H1 (cell line): ENCODE measurements at regions not wholly inside any gene's neighbourhood (a gene's known extent, or its start where the extent isn't known, plus 50 kb on each side); places are given as distances from the start of the nearest gene placed in this dataset.

Source experiments
- CTCF ChIA-PET: fragments of 300-600 bp; sonication (Branson Sonifier 250); formaldehyde crosslinking; loops from one replicate; lab custom pipeline; 2021; ENCODE audit not compliant: partially characterized antibody; lab: Charles Lee
- POLR2A ChIA-PET: fragments of 300-600 bp; sonication (Branson Sonifier 250); formaldehyde crosslinking; loops from one replicate; lab custom pipeline; 2021; ENCODE audit warnings: inconsistent platforms; ENCODE audit not compliant: partially characterized antibody; lab: Charles Lee
- DNase-seq, 2 experiments: peaks; one replicate each; pipeline versions ENCODE4 v3.0.0 to v3.0.0-alpha.2; 2010 to 2022; ENCODE audit warnings: low spot score in 2 of 2, low read depth in 1 of 2, mixed read lengths in 1 of 2
- FAIRE-seq: peaks from 2 replicates; lab custom pipeline; 2011; peaks lifted over from hg19 to GRCh38; lab: Jason Lieb, UNC
- H2AFZ ChIP-seq: 2 replicates; pipeline ENCODE4 v1.8.1; 2012; ENCODE audit warnings: low read length, inconsistent platforms
- H2AK5ac ChIP-seq: 2 replicates; pipeline ENCODE4 v1.6.1; 2013; ENCODE audit warnings: low read depth, low read length
- H2BK120ac ChIP-seq: replicated peaks from 2 replicates; pipeline ENCODE3; 2013; ENCODE audit warnings: low read depth, low read length, inconsistent platforms
- H2BK12ac ChIP-seq: 2 replicates; pipeline ENCODE4 v1.6.1; 2013; ENCODE audit warnings: low read depth, low read length
- H2BK15ac ChIP-seq: 2 replicates; pipeline ENCODE4 v1.6.1; 2013; ENCODE audit warnings: low read length
- H2BK20ac ChIP-seq: 2 replicates; pipeline ENCODE4 v1.6.1; 2013; ENCODE audit warnings: low read length
- H2BK5ac ChIP-seq: 2 replicates; pipeline ENCODE4 v1.6.1; 2013; ENCODE audit warnings: low read depth, low read length
- H3K14ac ChIP-seq: 2 replicates; pipeline ENCODE4 v1.6.1; 2013; ENCODE audit warnings: inconsistent platforms; ENCODE audit not compliant: insufficient read length
- H3K18ac ChIP-seq: 2 replicates; pipeline ENCODE4 v1.6.1; 2013; ENCODE audit warnings: low read length; ENCODE audit errors: extremely low read depth
- H3K23ac ChIP-seq: 2 replicates; pipeline ENCODE4 v1.6.1; 2013; ENCODE audit warnings: inconsistent platforms; ENCODE audit not compliant: insufficient read length
- H3K23me2 ChIP-seq: 2 replicates; pipeline ENCODE4 v1.6.1; 2013; ENCODE audit warnings: low read depth, low read length
- H3K27ac ChIP-seq: 2 replicates; pipeline ENCODE4 v1.6.1; 2011; ENCODE audit warnings: low read depth, low read length, inconsistent platforms
- H3K27me3 ChIP-seq, 4 experiments: replicated peaks in 1 of 4; 1 replicate in 1 of 4; 2 replicates in 3 of 4; pipeline versions ENCODE4 v1.6.1 to v1.8.1; 2011 to 2013; ENCODE audit warnings: low read length in 3 of 4, mild to moderate bottlenecking in 3 of 4, inconsistent platforms in 2 of 4, mixed read lengths in 2 of 4, moderate library complexity in 1 of 4; ENCODE audit not compliant: control insufficient read depth in 3 of 4, insufficient read depth in 3 of 4; ENCODE audit errors: extremely low read depth in 1 of 4
- H3K36me3 ChIP-seq, 4 experiments: 2 replicates each; pipeline versions ENCODE4 v1.6.1 to v1.8.1; 2011 to 2013; ENCODE audit warnings: mild to moderate bottlenecking in 4 of 4, low read length in 3 of 4, moderate library complexity in 2 of 4, control low read depth in 1 of 4, inconsistent platforms in 1 of 4; ENCODE audit not compliant: insufficient read depth in 4 of 4, control insufficient read depth in 2 of 4
- H3K4ac ChIP-seq: replicated peaks from 2 replicates; pipeline ENCODE3; 2013; ENCODE audit warnings: low read length, low read depth, mixed read lengths, inconsistent platforms; ENCODE audit not compliant: insufficient read length
- H3K4me1 ChIP-seq, 4 experiments: replicated peaks in 1 of 4; 1 replicate in 1 of 4; 2 replicates in 3 of 4; pipeline versions ENCODE4 v1.6.1 to v1.8.1; 2011 to 2013; ENCODE audit warnings: low read length in 3 of 4, inconsistent platforms in 2 of 4, mixed read lengths in 1 of 4; ENCODE audit not compliant: insufficient read depth in 4 of 4, control insufficient read depth in 3 of 4
- H3K4me2 ChIP-seq, 2 experiments: 2 replicates each; pipeline versions ENCODE4 v1.6.1 to v1.8.1; 2011 to 2013; ENCODE audit warnings: low read depth in 2 of 2, low read length in 2 of 2, control low read depth in 1 of 2, inconsistent platforms in 1 of 2, mild to moderate bottlenecking in 1 of 2; ENCODE audit not compliant: insufficient read depth in 1 of 2
- H3K4me3 ChIP-seq, 4 experiments: fragments of 200-600, 300-600 bp in 1 of 4; sonication (generic), shearing (Covaris generic), sonication (Bioruptor Twin) in 1 of 4; 2 replicates each; pipeline versions ENCODE4 v1.5.1 to v1.8.1; 2011 to 2016; ENCODE audit warnings: low read length in 4 of 4, low read depth in 3 of 4, control low read depth in 2 of 4, inconsistent platforms in 2 of 4, mild to moderate bottlenecking in 2 of 4, mixed read lengths in 1 of 4, moderate library complexity in 1 of 4; ENCODE audit not compliant: insufficient read depth in 2 of 4; ENCODE audit errors: extremely low read depth in 1 of 4
- H3K56ac ChIP-seq: replicated peaks from 2 replicates; pipeline ENCODE3; 2013; ENCODE audit warnings: low read depth, mild to moderate bottlenecking, mixed read lengths, low read length, inconsistent platforms; ENCODE audit not compliant: insufficient read length
- H3K79me1 ChIP-seq: 2 replicates; pipeline ENCODE4 v1.6.1; 2013; ENCODE audit warnings: low read depth, low read length, control low read depth
- H3K79me2 ChIP-seq, 2 experiments: 2 replicates each; pipeline versions ENCODE4 v1.6.1 to v1.8.1; 2012 to 2013; ENCODE audit warnings: low read length in 2 of 2, mild to moderate bottlenecking in 2 of 2, inconsistent platforms in 1 of 2; ENCODE audit not compliant: insufficient read depth in 2 of 2, control insufficient read depth in 1 of 2
- H3K9ac ChIP-seq, 4 experiments: replicated peaks in 1 of 4; 1 replicate in 1 of 4; 2 replicates in 3 of 4; pipeline versions ENCODE4 v1.6.1 to v1.8.1; 2011 to 2013; ENCODE audit warnings: low read depth in 3 of 4, low read length in 3 of 4, control low read depth in 2 of 4, mild to moderate bottlenecking in 2 of 4, moderate library complexity in 2 of 4, inconsistent platforms in 1 of 4; ENCODE audit errors: extremely low read depth in 1 of 4
- H3K9me3 ChIP-seq, 2 experiments: 2 replicates each; pipeline versions ENCODE4 v1.6.1 to v1.8.1; 2012 to 2013; ENCODE audit warnings: mild to moderate bottlenecking in 2 of 2, moderate library complexity in 2 of 2, control low read depth in 1 of 2, inconsistent platforms in 1 of 2, low read depth in 1 of 2, low read length in 1 of 2, mixed read lengths in 1 of 2; ENCODE audit not compliant: insufficient read depth in 2 of 2
- H4K20me1 ChIP-seq, 2 experiments: replicated peaks in 1 of 2; 2 replicates each; pipeline versions ENCODE3 to v1.8.1; 2011 to 2013; ENCODE audit warnings: inconsistent platforms in 2 of 2, low read length in 2 of 2, mild to moderate bottlenecking in 1 of 2; ENCODE audit not compliant: insufficient read depth in 2 of 2, control insufficient read depth in 1 of 2
- H4K5ac ChIP-seq: 2 replicates; pipeline ENCODE4 v1.6.1; 2013; ENCODE audit warnings: low read length, low read depth, mixed read lengths, inconsistent platforms; ENCODE audit not compliant: insufficient read length
- H4K8ac ChIP-seq: 2 replicates; pipeline ENCODE4 v1.8.0; 2013; ENCODE audit warnings: mild to moderate bottlenecking, moderate library complexity, low read length, inconsistent platforms; ENCODE audit not compliant: insufficient read depth; ENCODE audit errors: extremely low read depth
- H4K91ac ChIP-seq: replicated peaks from 2 replicates; pipeline ENCODE3; 2013; ENCODE audit warnings: low read length, mixed read lengths, inconsistent platforms; ENCODE audit not compliant: insufficient read length
- ASH2L ChIP-seq: fragments of 200-600, 300-600 bp; sonication (generic); IDR thresholded peaks from one replicate; pipeline ENCODE4 v1.7.1; 2017; ENCODE audit warnings: low read length
- BRCA1 ChIP-seq: IDR thresholded peaks from 2 replicates; pipeline ENCODE4 v1.6.1; 2012; ENCODE audit warnings: low read depth, low read length, improper control_type of control experiment
- CHD2 ChIP-seq: IDR thresholded peaks from 2 replicates; pipeline ENCODE4 v1.6.1; 2012; ENCODE audit warnings: low read length, improper control_type of control experiment
- FOSL1 ChIP-seq: IDR thresholded peaks from 2 replicates; pipeline ENCODE4 v1.6.1; 2011; ENCODE audit warnings: mild to moderate bottlenecking, low read depth, low read length, moderate library complexity; ENCODE audit not compliant: insufficient read depth
- GTF2F1 ChIP-seq: IDR thresholded peaks from 2 replicates; pipeline ENCODE4 v1.6.1; 2012; ENCODE audit warnings: low read depth, low read length, improper control_type of control experiment, borderline replicate concordance
- KDM1A ChIP-seq: fragments of 200-600, 300-600 bp; sonication (generic); IDR thresholded peaks from 2 replicates; pipeline ENCODE4 v1.7.1; 2016; ENCODE audit warnings: mild to moderate bottlenecking, low read length, borderline replicate concordance
- PHF8 ChIP-seq: fragments of 200-600 bp; sonication (generic); conservative IDR thresholded peaks from 2 replicates; pipeline ENCODE4 v1.7.1; 2012; ENCODE audit warnings: low read depth, mild to moderate bottlenecking, inconsistent platforms, low read length, moderate library complexity
- RAD21 ChIP-seq, 2 experiments: IDR thresholded peaks in 1 of 2; conservative IDR thresholded peaks in 1 of 2; 2 replicates each; pipeline ENCODE4 v1.6.1; 2011; ENCODE audit warnings: low read depth in 2 of 2, low read length in 2 of 2, improper control_type of control experiment in 1 of 2, inconsistent platforms in 1 of 2, mild to moderate bottlenecking in 1 of 2, moderate library complexity in 1 of 2
- RBBP5 ChIP-seq: IDR thresholded peaks from 2 replicates; pipeline ENCODE4 v1.7.1; 2012; ENCODE audit warnings: low read depth, mild to moderate bottlenecking, inconsistent platforms, low read length, moderate library complexity, borderline replicate concordance
- SIRT6 ChIP-seq: IDR thresholded peaks from one replicate; pipeline ENCODE4 v1.7.1; 2012; ENCODE audit warnings: low read length, inconsistent platforms
- TCF12 ChIP-seq: IDR thresholded peaks from 2 replicates; pipeline ENCODE4 v1.6.1; 2011; ENCODE audit warnings: low read depth, mild to moderate bottlenecking, low read length
- YY1 ChIP-seq: IDR thresholded peaks from 2 replicates; pipeline ENCODE4 v1.6.1; 2011; ENCODE audit warnings: low read depth, mild to moderate bottlenecking, low read length
- WGBS, 2 experiments: shearing (Covaris generic) in 1 of 2; methylation state at CpG; one replicate each; pipeline versions ENCODE4 v1.1.6 to v1.1.7; 2013 to 2015; ENCODE audit warnings: low lambda C conversion rate in 2 of 2, mixed read lengths in 2 of 2, inconsistent platforms in 1 of 2, low coverage in 1 of 2, missing lambda C conversion rate in 1 of 2; ENCODE audit not compliant: insufficient replicate concordance in 2 of 2, insufficient coverage in 1 of 2, insufficient read length in 1 of 2; ENCODE audit errors: extremely low coverage in 1 of 2, missing lambda C conversion rate in 1 of 2; 5-methylcytosine and 5-hydroxymethylcytosine counted together
- TF ChIP-seq, protein P1 (sequence below): IDR thresholded peaks from 2 replicates; pipeline ENCODE4 v1.6.1; 2012; ENCODE audit warnings: inconsistent platforms

DNA sequence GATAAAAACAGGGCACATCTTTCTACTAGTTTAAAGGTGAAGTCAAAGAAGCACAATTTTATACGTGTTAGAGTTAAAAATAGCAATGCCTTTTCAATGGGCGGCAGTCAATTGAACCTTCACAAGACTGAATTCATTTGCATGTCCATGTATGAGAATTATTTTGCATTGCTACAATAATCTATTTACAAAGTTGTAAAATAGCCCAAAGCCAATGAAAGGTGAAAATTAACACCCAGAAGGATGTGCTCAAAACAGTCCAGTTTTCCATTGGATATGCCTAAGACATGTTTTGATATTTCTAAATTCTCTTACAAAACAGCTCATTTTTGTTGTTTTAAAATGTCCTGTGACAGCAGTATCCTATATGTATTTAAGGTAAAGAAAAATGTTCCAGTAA lies 425.1 kb upstream of the SYT4 start:
- no peak for FAIRE-seq
- POLR2A ChIA-PET = no interaction called here
- no peak overlapping the region for H4K8ac ChIP-seq
- TF ChIP-seq GTF2F1 (no peak), RAD21 (IDR thresholded peaks at IDR 0.05 in 1 of 2, conservative IDR thresholded peaks at IDR 0.05 in 1 of 2; ENCODE audit: low read depth in 2 of 2, low read length in 2 of 2) (no peak), SIRT6 (no peak), PHF8 (no peak), RBBP5 (no peak), YY1 (no peak), ASH2L (no peak), CHD2 (no peak), TCF12 (no peak), KDM1A (no peak), BRCA1 (no peak), FOSL1 (no peak)
- TF ChIP-seq, protein P1, sequence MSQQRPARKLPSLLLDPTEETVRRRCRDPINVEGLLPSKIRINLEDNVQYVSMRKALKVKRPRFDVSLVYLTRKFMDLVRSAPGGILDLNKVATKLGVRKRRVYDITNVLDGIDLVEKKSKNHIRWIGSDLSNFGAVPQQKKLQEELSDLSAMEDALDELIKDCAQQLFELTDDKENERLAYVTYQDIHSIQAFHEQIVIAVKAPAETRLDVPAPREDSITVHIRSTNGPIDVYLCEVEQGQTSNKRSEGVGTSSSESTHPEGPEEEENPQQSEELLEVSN = no peak

More for the DNA sequence above, 425.1 kb upstream of the SYT4 start:
- H3K4me3 ChIP-seq = no peak overlapping the region
- H3K4ac ChIP-seq = no peak overlapping the region
- H2AFZ ChIP-seq = no peak overlapping the region
- H3K23me2 ChIP-seq = no peaks in the 10 kb centered on the region
- H3K23ac ChIP-seq = no peak overlapping the region
- CTCF ChIA-PET = no interaction called here
- no peaks in the 10 kb centered on the region for H3K27me3 ChIP-seq
- H3K18ac ChIP-seq = no peak overlapping the region
- DNase-seq = no peak
- H2BK20ac ChIP-seq = no peak overlapping the region
- H3K9me3 ChIP-seq = no peaks in the 10 kb centered on the region
- no peaks in the 10 kb centered on the region for H3K79me2 ChIP-seq
- H3K9ac ChIP-seq = no peak overlapping the region
- H2BK12ac ChIP-seq = no peak overlapping the region
- H2BK120ac ChIP-seq = no peak overlapping the region
- H3K4me1 ChIP-seq = peaks cover 0 to 8% (median 0%) of the 10 kb centered on the region in 4 experiments; a peak in 1 of 7 replicates
- no peak overlapping the region for H3K56ac ChIP-seq
- 64% methylated on average over 2 of the region's 2 CpGs; no CpG with 5 or more reads in 1 of the 2 experiments for WGBS, 2 experiments
- no peaks in the 10 kb centered on the region for H3K79me1 ChIP-seq
- H3K4me2 ChIP-seq = no peak overlapping the region
- no peak overlapping the region for H4K5ac ChIP-seq
- no peak overlapping the region for H2BK15ac ChIP-seq
- no peak overlapping the region for H3K14ac ChIP-seq
- H2BK5ac ChIP-seq = no peak overlapping the region
- no peaks in the 10 kb centered on the region for H3K36me3 ChIP-seq
- no peaks in the 10 kb centered on the region for H4K20me1 ChIP-seq
- H4K91ac ChIP-seq = no peak overlapping the region
- H3K27ac ChIP-seq = no peak overlapping the region
- H2AK5ac ChIP-seq = no peak overlapping the region
